DMS153 (cell line): ENCODE measurements at regions not wholly inside any gene's neighbourhood (a gene's known extent, or its start where the extent isn't known, plus 50 kb on each side); places are given as distances from the start of the nearest gene placed in this dataset.

Experiments used
- DNase-seq: peaks from one replicate; lab custom pipeline; 2025; lab: John Stamatoyannopoulos, UW

- DNase-seq = no peak
These were observed 185.2 kb upstream of the SLC14A2 start for GRCh38 chr18:45430041-45430440.

- no peak for DNase-seq
These were observed 179.5 kb upstream of the SLC14A2 start for GRCh38 chr18:45435810-45436209.

- DNase-seq = no peak
These were observed 177.9 kb upstream of the SLC14A2 start for GRCh38 chr18:45437366-45437765.

- DNase-seq = no peak
These were observed 175.2 kb upstream of the SLC14A2 start for GRCh38 chr18:45439851-45440645.

- DNase-seq = no peak
These were observed 174.0 kb upstream of the SLC14A2 start for GRCh38 chr18:45441110-45441847.

- no peak for DNase-seq
These were observed 171.2 kb upstream of the SLC14A2 start for GRCh38 chr18:45444040-45444439.

- no peak for DNase-seq
These were observed 167.7 kb upstream of the SLC14A2 start for GRCh38 chr18:45447355-45448265.

- no peak for DNase-seq
These were observed 166.4 kb upstream of the SLC14A2 start for GRCh38 chr18:45448871-45449270.

GRCh38 chr18:45449418-45450227 lies 165.7 kb upstream of the SLC14A2 start:
- peak; percentile 30 for DNase-seq

- DNase-seq = peak; percentile 26
These were observed 158.9 kb upstream of the SLC14A2 start for GRCh38 chr18:45456090-45457021.

- DNase-seq = no peak
These were observed 157.2 kb upstream of the SLC14A2 start for GRCh38 chr18:45458033-45458432.

- no peak for DNase-seq
These were observed 153.1 kb upstream of the SLC14A2 start for GRCh38 chr18:45462179-45462578.

- no peak for DNase-seq
These were observed 151.8 kb upstream of the SLC14A2 start for GRCh38 chr18:45463451-45463850.

GRCh38 chr18:45464619-45465018 lies 150.7 kb upstream of the SLC14A2 start:
- peak; percentile 51 for DNase-seq

GRCh38 chr18:45467293-45467692 lies 148.0 kb upstream of the SLC14A2 start:
- DNase-seq = no peak

GRCh38 chr18:45467945-45468344 lies 147.3 kb upstream of the SLC14A2 start:
- no peak for DNase-seq

- DNase-seq = no peak
These were observed 136.4 kb upstream of the SLC14A2 start for GRCh38 chr18:45478889-45479288.

- no peak for DNase-seq
These were observed 134.9 kb upstream of the SLC14A2 start for GRCh38 chr18:45480219-45481015.

GRCh38 chr18:45481821-45482220 lies 133.5 kb upstream of the SLC14A2 start:
- DNase-seq = no peak

- no peak for DNase-seq
These were observed 133.0 kb upstream of the SLC14A2 start for GRCh38 chr18:45482286-45482685.
